T-helper 1 cell treated with Interleukin-12 subunit alpha and Interleukin-12 subunit beta and Interleukin-4 antibody, amounts not matched to agents 30 ng/mL and 1 ng/mL, for 36 hours (primary cell): ENCODE measurements at regions not wholly inside any gene's neighbourhood (a gene's known extent, or its start where the extent isn't known, plus 50 kb on each side); places are given as distances from the start of the nearest gene placed in this dataset.
"Not testable (repeated sequence)": the region's sequence is repeated elsewhere in the genome, so short reads cannot be mapped to it uniquely, and the experiment has no call there.

Experiments used
- intact Hi-C: fragments of 100-400 bp; cut with micrococcal nuclease; formaldehyde crosslinking; loops from one replicate; pipeline ENCODE4 v1.15.1; 2024

GRCh38 chr7:3094701-3095445 is 51.2 kb upstream of the CARD11 start:
- intact Hi-C loops = loop anchor here (1.0 to 10.0 kb wide), 2 partner anchors 25 to 210 kb away; partner anchors contain the start of gene SDK1

- intact Hi-C loops = loop anchor here (10.0 kb wide), 1 partner anchor 207 kb away; the partner anchor contains the start of gene SDK1
Observed at GRCh38 chr7:3097734-3098133, 54.1 kb upstream of the CARD11 start.

DNA sequence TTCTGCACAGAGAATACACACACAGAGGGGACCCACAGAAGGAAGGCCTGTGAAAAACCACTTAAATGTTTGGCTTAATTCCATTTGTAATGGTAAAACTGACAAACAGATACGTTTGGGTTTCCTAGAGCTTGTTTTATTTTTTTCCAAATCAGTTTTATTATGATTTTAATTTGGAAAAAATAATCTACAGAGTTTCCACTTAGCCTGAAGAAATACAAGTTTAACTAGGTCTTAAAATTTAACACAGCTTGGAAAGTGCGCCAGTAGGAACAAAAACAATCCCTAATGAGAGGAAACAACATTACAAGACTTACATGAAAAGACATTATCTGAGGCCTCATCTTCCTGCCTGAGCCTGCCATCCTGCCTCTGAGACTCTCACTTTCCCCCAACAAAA is 58.5 kb upstream of the CARD11 start:
- intact Hi-C loops = loop anchor here (10.0 kb wide), 1 partner anchor 363 kb away; no protein-coding TSS in a partner anchor

DNA sequence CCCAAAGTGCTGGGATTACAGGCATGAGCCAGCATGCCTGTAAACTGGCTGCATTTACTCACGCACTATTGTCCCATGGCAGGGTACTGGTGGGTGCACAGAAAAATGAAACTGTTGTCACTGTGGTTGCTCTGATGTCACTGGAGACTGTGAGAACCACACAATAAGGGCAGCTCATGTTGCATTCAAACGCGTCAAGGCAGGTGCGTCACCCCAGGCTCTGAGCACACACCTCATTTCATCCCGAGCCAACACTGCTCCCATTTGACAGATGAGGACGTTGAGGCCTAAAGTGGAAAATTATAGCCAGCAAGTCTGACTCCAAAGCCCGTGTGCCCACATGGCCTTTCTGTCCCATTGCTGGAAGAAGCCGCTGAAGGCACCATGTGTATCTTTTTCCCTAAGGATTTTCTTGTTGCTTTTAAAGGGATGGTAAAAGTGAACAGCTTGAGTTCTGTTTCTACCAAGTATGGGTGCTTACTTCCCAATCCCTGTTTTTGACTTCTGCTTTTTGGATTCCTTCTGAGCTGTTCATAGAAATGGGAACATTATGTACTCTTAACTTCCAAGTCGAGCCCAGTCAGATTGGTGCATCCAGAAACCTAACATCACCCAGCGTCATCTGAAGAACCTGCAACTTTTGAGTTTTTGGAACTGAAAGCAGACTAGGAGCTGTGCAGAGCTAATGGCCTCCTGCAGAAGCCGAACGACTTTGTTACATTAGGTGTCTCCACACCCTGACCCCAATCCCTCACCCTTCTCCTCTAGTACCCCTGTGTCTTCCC is 60.1 kb upstream of the CARD11 start:
- intact Hi-C loops = loop anchor here (10.0 kb wide), 1 partner anchor 361 kb away; no protein-coding TSS in a partner anchor

DNA sequence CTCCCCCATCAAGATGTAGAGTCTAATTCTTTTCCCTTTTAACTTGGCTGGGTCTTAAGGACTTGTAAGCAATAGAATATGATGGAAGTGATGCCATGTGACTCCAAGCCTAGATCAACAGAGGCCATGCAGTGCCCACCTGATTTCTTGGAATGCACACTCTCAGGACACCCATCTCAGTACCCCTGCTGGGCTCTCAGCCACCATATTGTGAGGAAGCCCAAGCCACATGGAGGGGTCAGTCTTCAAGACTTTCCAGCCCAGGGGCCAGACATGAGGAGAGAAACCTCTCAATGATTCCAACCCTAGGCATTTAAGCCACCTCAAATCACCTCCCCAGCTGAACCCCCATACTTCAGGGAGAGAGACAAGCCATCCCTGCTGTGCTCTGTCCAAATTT is 62.2 kb upstream of the CARD11 start:
- intact Hi-C loops = loop anchor here (1.0 to 10.0 kb wide), 7 partner anchors 14 to 359 kb away; partner anchors contain the start of gene CARD11

GRCh38 chr7:3106361-3106826 is 62.7 kb upstream of the CARD11 start:
- intact Hi-C loops = loop anchor here (1.0 to 10.0 kb wide), 7 partner anchors 14 to 358 kb away; partner anchors contain the start of gene CARD11

- intact Hi-C loops = loop anchor here (2.0 to 10.0 kb wide), 5 partner anchors 14 to 358 kb away; no protein-coding TSS in a partner anchor
Observed at GRCh38 chr7:3107228-3107763, 63.6 kb upstream of the CARD11 start.

GRCh38 chr7:3107889-3108570 is 64.4 kb upstream of the CARD11 start:
- intact Hi-C loops = loop anchor here (2.0 to 10.0 kb wide), 5 partner anchors 13 to 357 kb away; no protein-coding TSS in a partner anchor

DNA sequence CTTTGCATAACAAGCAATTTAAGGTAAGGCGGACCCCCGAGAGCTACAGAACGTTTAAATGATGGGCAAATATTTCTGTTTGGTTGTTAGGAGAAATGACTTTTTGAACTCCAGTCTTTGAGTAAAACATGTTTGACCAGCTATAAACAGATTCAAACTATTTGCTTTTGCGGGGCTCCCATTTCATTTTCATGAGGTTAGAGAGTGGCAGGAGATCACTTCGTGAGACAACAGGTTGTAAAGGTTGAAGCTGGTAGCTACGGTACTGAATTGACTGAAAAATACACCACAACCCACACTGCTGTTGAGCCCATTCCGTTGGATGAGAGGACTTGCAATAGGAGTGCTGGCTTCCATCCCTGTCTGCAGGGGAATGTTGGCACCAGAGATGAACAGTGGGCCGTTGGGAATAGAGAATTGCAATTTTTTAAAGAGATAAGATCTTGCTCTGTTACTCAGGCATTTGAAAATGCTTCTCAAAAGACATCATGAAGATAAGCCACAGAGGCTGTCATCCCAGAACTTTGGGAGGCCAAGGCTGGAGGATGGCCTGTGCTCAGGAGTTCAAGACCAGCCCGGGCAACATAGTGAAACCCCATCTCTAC is 65.7 kb upstream of the CARD11 start:
- intact Hi-C loops = loop anchor here (5.0 to 10.0 kb wide), 3 partner anchors 48 to 355 kb away; no protein-coding TSS in a partner anchor

DNA sequence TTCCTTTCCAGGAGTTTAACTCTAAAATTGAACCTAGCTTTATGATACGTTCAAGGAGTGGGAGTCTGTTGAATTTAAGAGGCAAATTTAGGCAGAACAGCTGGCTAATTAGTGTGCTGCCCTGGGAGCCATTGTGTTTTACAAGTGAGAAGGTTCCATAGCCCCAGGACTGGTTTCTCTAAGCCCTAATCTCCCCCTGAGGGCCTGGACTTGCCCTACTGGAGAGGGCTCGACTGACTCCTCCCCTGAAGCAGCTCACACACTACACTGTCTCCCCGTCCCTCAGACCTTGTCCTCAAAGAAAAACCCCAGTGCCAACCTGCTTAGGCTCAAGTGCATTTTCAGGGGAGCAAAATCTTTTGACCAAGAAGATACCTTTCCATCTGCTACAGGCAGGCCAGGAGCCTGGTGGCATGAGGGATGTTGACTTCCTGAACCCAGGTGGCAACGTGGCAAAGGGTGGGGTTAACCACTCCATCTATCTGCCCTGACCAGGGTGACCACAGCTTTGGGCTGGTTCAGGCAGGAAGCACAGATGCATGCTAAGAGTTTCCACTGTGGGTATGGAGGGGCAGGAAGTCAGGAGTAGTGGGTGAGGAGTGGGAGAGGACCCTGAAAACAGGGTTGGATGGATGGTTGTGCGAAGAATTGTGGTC is 68.9 kb upstream of the CARD11 start:
- intact Hi-C loops = no loop called here

GRCh38 chr7:3114917-3115316 is 71.2 kb upstream of the CARD11 start:
- intact Hi-C loops = no loop called here

GRCh38 chr7:3117081-3117480 is 73.4 kb upstream of the CARD11 start:
- intact Hi-C loops = no loop called here

DNA sequence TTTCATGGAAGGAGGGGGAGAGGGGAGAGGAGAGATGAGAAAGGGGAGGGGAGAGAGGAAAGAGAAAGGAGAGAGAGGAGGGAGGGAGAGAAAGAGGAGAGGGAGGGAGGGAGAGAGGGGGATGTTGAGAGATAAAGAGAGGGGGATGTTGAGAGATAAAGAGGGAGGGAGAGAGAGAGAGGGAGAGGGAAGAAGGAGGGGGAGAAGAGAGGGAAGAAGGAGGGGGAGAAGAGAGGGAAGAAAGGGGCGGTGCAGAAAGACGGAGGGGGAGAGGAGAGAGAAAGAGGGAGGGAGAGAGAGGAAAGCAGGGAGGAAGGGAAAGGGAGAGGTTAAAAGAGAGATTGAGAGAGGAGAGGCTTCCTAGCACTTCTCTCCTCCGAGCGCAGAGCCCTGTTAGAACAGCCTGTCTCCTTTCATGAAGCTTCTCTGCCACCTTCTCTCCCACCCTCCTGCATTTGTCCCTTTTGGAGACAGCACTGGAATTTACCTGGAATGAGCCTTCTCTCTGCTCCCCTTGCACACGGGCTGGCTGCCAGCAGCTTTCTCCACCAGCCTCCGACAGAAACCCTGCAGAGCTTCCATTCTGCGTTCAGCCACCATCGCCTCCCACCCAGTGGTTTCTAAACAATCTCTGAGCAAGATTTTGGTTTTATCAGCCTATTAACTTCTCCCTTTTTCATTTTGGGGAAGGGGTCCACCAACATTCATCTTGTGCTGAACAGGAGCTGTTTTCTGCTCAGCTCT is 74.0 kb upstream of the CARD11 start:
- intact Hi-C loops = no loop called here

GRCh38 chr7:3119352-3119927 is 75.8 kb upstream of the CARD11 start:
- intact Hi-C loops = not testable (repeated sequence)

DNA sequence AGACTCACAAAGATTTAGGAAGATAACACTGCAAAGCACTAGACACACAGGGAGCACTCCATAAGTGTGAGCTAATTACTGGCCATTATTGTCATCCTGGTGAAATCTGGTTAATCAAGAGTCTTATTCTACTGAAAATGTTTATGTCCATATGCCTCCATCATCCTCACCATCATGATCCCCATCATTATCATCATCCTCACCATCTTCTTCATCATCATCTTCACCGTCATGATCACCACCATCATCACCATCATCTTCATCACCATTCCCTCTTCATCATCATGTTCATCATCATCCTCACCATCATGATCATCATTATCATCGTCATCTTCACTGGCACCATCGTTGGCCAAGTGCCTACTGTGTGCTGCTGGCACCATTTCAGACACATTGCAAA is 76.3 kb upstream of the CARD11 start:
- intact Hi-C loops = loop anchor here (1.0 to 2.0 kb wide), 2 partner anchors 13 to 26 kb away; no protein-coding TSS in a partner anchor

DNA sequence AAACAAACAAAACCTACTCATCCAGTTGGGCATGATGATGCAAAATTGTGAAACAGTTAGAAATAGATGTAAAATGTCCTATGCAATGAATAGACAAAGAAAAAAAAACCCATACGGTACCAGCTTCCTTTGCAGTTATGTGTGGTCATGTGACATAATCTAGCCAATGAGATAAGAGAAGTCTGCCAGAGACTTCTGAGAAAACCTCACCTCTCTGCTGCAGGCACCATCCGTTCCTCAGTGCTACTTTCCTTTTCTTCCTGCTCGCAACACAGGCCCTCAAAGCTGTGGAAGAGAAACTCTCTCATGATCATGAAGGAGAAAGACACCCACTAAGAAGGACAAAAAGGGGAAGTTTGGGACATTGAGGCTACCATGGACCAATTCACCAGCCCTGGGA is 76.8 kb upstream of the CARD11 start:
- intact Hi-C loops = loop anchor here (1.0 to 2.0 kb wide), 2 partner anchors 14 to 26 kb away; no protein-coding TSS in a partner anchor

DNA sequence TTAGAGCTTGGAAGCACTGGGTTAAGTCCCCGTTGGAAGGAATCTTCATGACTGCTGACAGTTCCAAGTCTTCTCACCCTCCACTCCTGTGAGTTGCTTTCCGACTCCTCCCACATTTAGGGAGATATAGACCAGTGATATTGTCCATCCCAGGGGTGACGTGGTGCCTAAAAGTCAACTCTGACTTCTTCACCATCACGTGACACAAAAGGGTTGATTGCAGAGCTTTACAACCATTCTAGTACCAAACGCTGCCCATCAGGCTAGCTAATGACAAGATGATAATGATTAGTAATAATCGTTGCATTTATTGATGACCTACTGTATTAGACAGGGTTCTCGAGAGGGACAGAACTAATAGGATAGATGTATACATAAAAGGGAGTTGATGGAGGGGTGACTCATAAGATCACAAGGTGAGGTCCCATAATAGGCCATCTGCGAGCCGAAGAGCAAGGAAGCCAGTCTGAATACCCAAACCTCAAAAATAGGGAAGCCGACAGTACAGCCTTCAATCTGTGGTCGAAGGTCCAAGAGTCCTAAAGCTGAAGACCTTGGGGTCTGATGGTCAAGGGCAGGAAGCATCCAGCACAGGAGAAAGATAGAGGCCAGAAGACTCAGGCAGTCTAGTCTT is 85.3 kb upstream of the CARD11 start:
- intact Hi-C loops = no loop called here

GRCh38 chr7:3133811-3134385 is 90.2 kb upstream of the CARD11 start:
- intact Hi-C loops = no loop called here
